Heart right ventricle (tissue), 16 donors: ENCODE measurements at regions not wholly inside any gene's neighbourhood (a gene's known extent, or its start where the extent isn't known, plus 50 kb on each side); places are given as distances from the start of the nearest gene placed in this dataset.

Experiments used
- ATAC-seq, 8 donors: fragments of 200-7000 bp; cut with Tn5 transposase; one replicate each; pipeline ENCODE4 v1.9.1; 2020; ENCODE audit warnings: mild to moderate bottlenecking in 8 of 8, moderate library complexity in 8 of 8, moderate number of reproducible peaks in 1 of 8
- DNase-seq, 2 donors: peaks; one replicate each; pipeline ENCODE4 v3.0.0-alpha.2; 2020
- H3K27ac ChIP-seq, 10 donors: fragments of 200-600 bp; sonication (generic) in 2 of 10; one replicate each; pipeline versions ENCODE4 v1.5.0 to v1.8.0; 2020 to 2022; ENCODE audit warnings: mild to moderate bottlenecking in 3 of 10
- H3K27me3 ChIP-seq, 7 donors: fragments of 200-600 bp; one replicate each; pipeline ENCODE4 v1.8.0; 2021 to 2022; ENCODE audit warnings: mild to moderate bottlenecking in 2 of 7
- H3K36me3 ChIP-seq, 9 donors: fragments of 200-600 bp; sonication (generic) in 1 of 9; one replicate each; pipeline versions ENCODE4 v1.5.0 to v1.8.0; 2020 to 2022; ENCODE audit warnings: mild to moderate bottlenecking in 2 of 9
- H3K4me1 ChIP-seq, 9 donors: fragments of 200-600 bp; sonication (generic) in 1 of 9; one replicate each; pipeline versions ENCODE4 v1.5.0 to v1.8.0; 2020 to 2022; ENCODE audit warnings: mild to moderate bottlenecking in 4 of 9
- H3K4me3 ChIP-seq, 10 donors: fragments of 200-600 bp; sonication (generic) in 2 of 10; one replicate each; pipeline versions ENCODE4 v1.5.0 to v1.8.0; 2020 to 2022; ENCODE audit warnings: mild to moderate bottlenecking in 7 of 10, moderate library complexity in 2 of 10
- H3K9me3 ChIP-seq, 11 donors: fragments of 200-600 bp in 10 of 11; sonication (generic) in 2 of 11; one replicate each; pipeline versions ENCODE4 v1.5.0 to v1.8.0; 2013 to 2022; ENCODE audit warnings: mild to moderate bottlenecking in 2 of 11, control low read depth in 1 of 11, moderate library complexity in 1 of 11
- CTCF ChIP-seq, 9 donors: fragments of 200-600 bp; sonication (generic) in 2 of 9; IDR thresholded peaks; one replicate each; pipeline versions ENCODE4 v1.5.0 to v1.8.0; 2021 to 2022; ENCODE audit warnings: antibody characterized with exemption in 9 of 9, mild to moderate bottlenecking in 5 of 9, moderate library complexity in 1 of 9
- WGBS, 2 donors: extraction: QIAGEN DNeasy Blood & Tissue Kit; methylation state at CpG; one replicate each; pipeline ENCODE4 v1.1.7; 2013; ENCODE audit warnings: inconsistent platforms in 1 of 2; 5-methylcytosine and 5-hydroxymethylcytosine counted together
- intact Hi-C, 10 donors: fragments of 100-400 bp; cut with DNase I; formaldehyde crosslinking; loops; one replicate each; pipeline versions ENCODE4 v1.11.1 to v1.14.2; 2022
- donor health status: Arrhythmogenic right ventricular cardiomyopathy.
- donor health status: ischemic (EF 13 %, LVEDD 7.1; RV severe dilation, severe dysfunction).
- donor health status: healthy with polysubstance abuse.
- donor health status: DM: no; HTN: yes; CAD: no.
- donor health status: DM: no; HTN: no; CAD: no.
- donor health status: ischemic (EF 25% LVEDD 6.9; RV normal size, moderate dysfunction).
- donor health status: ischemic (EF 25% LVEDD 5.7; RV mildly dilated, moderate dysfunction).
- donor health status: healthy.
- donor health status: DM: yes; HTN: yes; CAD: no.
- donor health status: Ischemic cardiomyopathy.
- donor health status: ischemic (EF 35%, LVEDD 5.7; RV mildly dilated, moderate dysfunction).
- donor health status: nonischemic (EF 11% LVEDD 7.7; RV severe dilation, severe dysfunction).
- donor health status: DM: yes; HTN: yes; CAD: no.
- donor health status: PGD.
- donor health status: ischemic (EF 29% LVEDD 5.4; RV normal size, mild dysfunction).
- donor health status: nonischemic (EF 23%, LVEDD 6.1; RV moderate dilation, normal function).

- intact Hi-C loops, result no loop called here
- H3K36me3 ChIP-seq, result no peaks in the 10 kb centered on the region
- H3K4me1 ChIP-seq, result no peaks in the 10 kb centered on the region
- H3K27me3 ChIP-seq, result peaks cover 0 to 4% (median 0%) of the 10 kb centered on the region in 7 donors
- no peak for DNase-seq
- WGBS, 2 donors, result 93 to 95% methylated on average over 8 of the region's 8 CpGs
- no peak overlapping the region for H3K4me3 ChIP-seq
- H3K27ac ChIP-seq, result no peak overlapping the region
- TF ChIP-seq CTCF (IDR thresholded peaks at IDR 0.05), result no peak
- H3K9me3 ChIP-seq, result peaks cover 0 to 26% (median 12%) of the 10 kb centered on the region in 11 donors
- ATAC-seq, result no peak
Observed at GRCh38 chr14:96653597-96653996, 143.6 kb upstream of the VRK1 start.

- Histone ChIP-seq H3K27me3 (peaks cover 0 to 40% (median 14%) of the 10 kb centered on the region in 7 donors), H3K4me3 (no peak overlapping the region), H3K36me3 (no peaks in the 10 kb centered on the region), H3K27ac (no peak overlapping the region), H3K4me1 (no peaks in the 10 kb centered on the region), H3K9me3 (peaks cover 0 to 25% (median 12%) of the 10 kb centered on the region in 11 donors)
- no peak for TF ChIP-seq CTCF (IDR thresholded peaks at IDR 0.05)
- DNase-seq (no peak), ATAC-seq (no peak)
- WGBS, 2 donors, result 56 to 63% methylated on average over 4 of the region's 4 CpGs
- intact Hi-C loops, result no loop called here
Observed at GRCh38 chr14:96658611-96659010, 138.6 kb upstream of the VRK1 start.

- Histone ChIP-seq H3K9me3 (peaks cover 0 to 24% (median 12%) of the 10 kb centered on the region in 11 donors), H3K36me3 (no peaks in the 10 kb centered on the region), H3K4me1 (no peaks in the 10 kb centered on the region), H3K27ac (no peak overlapping the region), H3K27me3 (peaks cover 0 to 50% (median 15%) of the 10 kb centered on the region in 7 donors), H3K4me3 (no peak overlapping the region)
- WGBS, 2 donors, result 51 to 61% methylated on average over 1 of the region's 1 CpG
- no peak for TF ChIP-seq CTCF (IDR thresholded peaks at IDR 0.05)
- ATAC-seq (no peak), DNase-seq (no peak)
- intact Hi-C loops, result no loop called here
Observed at GRCh38 chr14:96660123-96660522, 137.1 kb upstream of the VRK1 start.

GRCh38 chr14:96660667-96661066 lies 136.5 kb upstream of the VRK1 start:
- no peak overlapping the region for H3K27ac ChIP-seq
- peaks cover 0 to 20% (median 12%) of the 10 kb centered on the region in 11 donors for H3K9me3 ChIP-seq
- H3K4me1 ChIP-seq, result no peaks in the 10 kb centered on the region
- no peaks in the 10 kb centered on the region for H3K36me3 ChIP-seq
- ATAC-seq (no peak), DNase-seq (no peak)
- peaks cover 0 to 55% (median 20%) of the 10 kb centered on the region in 7 donors for H3K27me3 ChIP-seq
- 35 to 43% methylated on average over 4 of the region's 4 CpGs for WGBS, 2 donors
- no peak overlapping the region for H3K4me3 ChIP-seq
- no peak for TF ChIP-seq CTCF (IDR thresholded peaks at IDR 0.05)
- intact Hi-C loops, result no loop called here
